ENCODE measurements at regions not wholly inside any gene's neighbourhood (a gene's known extent, or its start where the extent isn't known, plus 50 kb on each side); places are given as distances from the start of the nearest gene placed in this dataset.

DNA sequence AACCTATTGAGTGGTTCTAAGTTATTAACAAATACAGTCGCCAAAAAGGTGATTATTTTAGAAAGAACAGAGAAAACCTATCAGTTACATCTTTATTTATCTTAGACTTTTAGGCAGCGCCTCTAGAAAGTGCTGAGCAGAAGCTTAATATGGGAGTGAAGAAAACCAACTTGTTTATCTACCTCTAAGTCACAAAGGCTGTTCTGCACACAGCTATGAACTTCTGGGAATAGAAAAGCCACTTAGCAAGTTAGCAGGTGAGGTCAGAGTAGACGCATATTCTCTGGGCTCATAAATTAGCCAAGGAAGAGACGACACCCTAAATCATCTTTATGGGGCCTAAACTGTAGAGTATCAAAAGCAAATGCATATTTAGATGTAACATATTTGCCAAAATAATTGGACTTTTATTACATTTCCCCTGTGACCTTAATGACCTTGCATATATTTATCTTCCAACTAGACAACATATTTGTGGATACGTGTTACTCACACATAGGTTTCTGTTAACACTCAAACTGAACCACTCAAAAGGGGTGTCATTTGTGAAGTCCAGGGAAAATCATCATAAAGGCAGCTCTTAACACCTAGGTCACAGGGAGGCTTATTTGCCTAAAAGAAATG is 267.1 kb downstream of the ADGB start:
- no peak for DNase-seq

- no peak for DNase-seq
Observed at GRCh38 chr6:146866731-146867414, 268.1 kb downstream of the ADGB start.

DNA sequence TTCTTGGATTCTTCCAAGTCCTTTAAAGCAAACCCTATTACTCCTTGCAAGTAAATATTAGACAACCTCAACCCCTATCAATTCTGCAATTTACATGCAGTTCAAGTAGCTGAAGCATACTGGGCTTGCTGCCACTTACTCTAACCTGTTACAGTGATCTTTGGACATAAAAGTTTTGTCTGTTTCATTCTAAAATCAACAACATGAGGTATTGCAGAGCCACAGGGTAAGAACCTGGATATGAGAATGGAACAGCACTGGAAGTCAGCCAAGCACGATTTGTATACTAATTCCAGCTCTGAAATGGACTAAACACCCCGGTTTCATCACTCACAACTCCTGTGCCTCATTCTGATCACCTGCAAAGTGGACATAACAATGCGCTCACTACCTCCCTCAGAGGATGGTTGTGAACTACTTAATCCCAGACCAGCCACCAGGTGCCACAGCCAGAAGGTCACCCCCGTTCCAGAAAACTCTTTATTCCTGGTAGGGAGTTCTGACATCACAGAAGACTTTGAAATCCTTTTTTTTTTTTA is 270.0 kb downstream of the ADGB start:
- peak; percentile 10 for DNase-seq

DNA sequence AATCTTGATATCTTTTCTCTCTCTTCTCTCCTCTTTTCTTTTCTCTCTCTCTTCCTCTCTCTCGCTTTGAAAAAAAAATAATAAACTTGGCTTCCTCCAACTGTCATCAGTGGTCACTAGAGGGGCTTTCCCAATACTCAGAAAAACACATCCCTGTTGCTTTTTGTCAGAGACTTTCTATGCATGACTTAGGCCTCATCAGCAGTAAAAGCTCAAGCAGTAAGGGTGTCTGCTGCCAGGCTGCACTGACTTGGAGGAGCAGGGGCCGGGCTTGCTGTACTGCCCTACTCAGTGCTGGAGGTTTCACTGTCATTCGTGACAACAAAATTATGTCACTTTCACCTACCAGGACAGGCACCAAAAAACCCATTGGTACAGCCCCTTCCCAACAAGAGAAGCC is 272.0 kb downstream of the ADGB start:
- DNase-seq, result no peak

- DNase-seq, result no peak
Observed at GRCh38 chr6:146871611-146872425, 273.0 kb downstream of the ADGB start.

DNA sequence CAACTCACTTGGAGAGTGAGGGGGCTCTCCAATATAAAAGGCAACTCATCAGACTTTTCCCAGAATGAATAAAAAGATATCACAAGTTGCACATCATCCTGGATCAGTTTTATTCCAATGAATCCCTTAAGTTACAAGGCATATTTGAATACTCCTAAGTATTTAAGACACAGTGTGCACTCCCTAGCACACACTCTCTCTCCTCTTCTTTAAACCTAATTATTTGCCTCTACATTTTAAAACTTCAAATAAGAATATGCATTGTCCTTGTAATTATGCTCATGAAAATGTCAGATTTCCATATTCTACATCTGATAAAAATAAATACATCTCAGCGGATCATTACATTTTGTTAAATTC is 273.6 kb downstream of the ADGB start:
- DNase-seq, result no peak

DNA sequence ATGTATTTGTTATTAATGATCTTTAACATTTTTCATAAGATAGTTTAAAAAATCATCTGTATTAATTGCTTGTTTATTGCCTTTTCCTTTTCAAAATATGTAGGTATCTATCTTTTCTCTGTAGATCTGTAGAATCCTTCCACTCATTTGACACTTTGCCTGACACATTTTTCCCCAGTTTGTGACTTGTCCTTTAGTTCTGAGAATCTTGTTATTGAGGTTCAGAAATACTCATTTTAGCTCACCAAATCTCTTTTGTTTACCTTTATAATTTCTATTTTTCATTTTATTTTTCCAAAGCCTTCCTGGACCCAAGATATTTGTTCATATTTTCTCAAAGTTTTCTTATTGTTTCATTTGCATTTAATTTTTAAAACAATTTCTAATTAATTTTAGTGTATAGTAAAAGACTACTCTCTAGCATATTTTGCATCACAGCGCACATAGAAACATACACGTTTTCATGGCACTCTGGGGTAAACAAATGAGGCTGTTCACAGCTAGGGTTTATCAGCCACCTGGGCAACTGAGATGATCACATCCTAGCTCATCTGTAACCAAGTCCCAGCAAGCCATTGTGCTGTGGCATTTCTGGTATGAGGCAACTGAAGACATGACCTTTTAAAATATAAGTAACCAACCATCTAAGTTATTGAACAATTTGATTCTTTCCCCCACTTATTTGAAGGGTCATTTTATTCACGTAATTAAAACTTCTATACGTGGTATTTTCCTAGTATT is 275.7 kb downstream of the ADGB start:
- no peak for DNase-seq

- no peak for DNase-seq
Observed at GRCh38 chr6:146875927-146876270, 277.1 kb downstream of the ADGB start.

- no peak for DNase-seq
Observed at GRCh38 chr6:146876271-146877151, 277.7 kb downstream of the ADGB start.

DNA sequence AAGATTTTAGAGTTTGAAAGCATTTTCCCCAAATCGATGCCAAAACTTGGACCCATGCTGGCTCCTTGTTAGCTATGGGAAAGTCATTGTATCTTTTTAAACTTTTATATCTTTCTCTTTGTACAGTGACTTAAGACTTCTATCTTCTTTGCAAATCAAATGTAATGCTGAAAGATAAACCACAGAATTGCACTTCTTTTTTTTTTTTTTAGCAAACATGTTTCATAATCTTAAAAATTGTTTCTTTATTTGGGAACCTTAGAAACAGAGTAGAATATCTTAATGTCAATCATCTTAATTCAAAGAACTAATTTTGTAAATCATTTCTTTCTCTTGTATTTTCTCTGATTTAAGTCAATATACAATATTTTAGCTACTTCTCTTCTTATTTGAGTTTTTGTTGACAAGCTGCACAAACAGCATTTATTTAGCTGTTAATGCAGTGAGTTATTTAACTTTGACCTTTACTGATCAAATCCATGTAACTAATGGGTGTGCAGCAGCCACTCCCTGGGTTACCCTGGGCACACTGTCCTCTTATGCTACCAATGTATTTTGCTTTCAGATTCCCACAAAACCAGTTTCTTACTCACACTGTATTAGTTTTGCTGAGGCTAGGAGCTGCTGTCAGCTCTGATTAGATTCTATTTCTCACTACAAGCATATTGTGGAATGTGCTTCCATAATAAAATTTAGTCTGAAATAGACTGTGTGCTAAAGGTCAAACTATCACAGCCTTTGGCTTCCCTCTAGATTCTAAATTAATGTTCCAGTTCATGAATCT is 279.6 kb downstream of the ADGB start:
- DNase-seq, result no peak

GRCh38 chr6:146878952-146879340 is 280.2 kb downstream of the ADGB start:
- no peak for DNase-seq

GRCh38 chr6:146879406-146880117 is 280.8 kb downstream of the ADGB start:
- DNase-seq, result no peak

- no peak for DNase-seq
Observed at GRCh38 chr6:146881228-146882181, 282.7 kb downstream of the ADGB start.

- DNase-seq, result no peak
Observed at GRCh38 chr6:146883640-146884531, 285.1 kb downstream of the ADGB start.

- no peak for DNase-seq
Observed at GRCh38 chr6:146884728-146885127, 286.0 kb downstream of the ADGB start.

- DNase-seq, result no peak
Observed at GRCh38 chr6:146885708-146886457, 287.1 kb downstream of the ADGB start.

DNA sequence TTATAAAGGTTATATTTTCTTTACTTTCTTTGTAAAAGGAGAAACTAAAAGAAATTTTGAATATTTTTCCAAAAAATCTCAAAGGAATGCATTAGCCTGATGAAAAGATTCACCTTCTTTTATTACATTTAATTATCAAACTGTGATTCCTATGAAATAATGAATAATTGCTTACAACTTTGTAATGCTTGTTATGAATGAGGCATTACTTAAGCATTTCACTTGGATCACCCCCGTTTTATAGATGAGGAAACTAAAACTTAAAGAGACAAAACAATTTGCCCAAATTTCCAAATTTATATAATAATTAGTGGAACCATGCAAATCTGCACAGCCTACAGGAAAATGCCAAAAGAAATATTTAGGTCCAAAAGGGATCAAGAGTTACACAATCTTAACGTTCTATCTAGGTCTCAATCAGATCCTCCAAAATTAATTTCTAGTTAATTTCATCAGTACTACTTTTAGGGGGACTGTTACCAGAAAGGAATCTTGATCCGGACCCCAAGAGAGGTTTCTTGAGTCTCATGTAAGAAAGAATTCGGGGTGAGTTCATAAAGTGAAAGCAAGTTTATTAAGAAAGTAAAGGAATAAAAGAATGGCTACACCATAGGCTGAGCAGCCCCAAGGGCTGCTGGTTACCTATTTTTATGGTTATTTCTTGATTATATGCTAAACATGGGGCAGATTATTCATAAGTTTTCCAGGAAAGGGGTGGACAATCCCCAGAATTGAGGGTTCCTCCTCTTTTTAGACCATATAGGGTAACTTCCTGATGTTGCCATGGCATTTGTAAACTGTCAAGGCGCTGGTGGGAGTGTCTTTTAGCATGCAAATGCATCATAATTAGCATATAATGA is 288.0 kb downstream of the ADGB start:
- no peak for DNase-seq
